ENCODE measurements at regions not wholly inside any gene's neighbourhood (a gene's known extent, or its start where the extent isn't known, plus 50 kb on each side); places are given as distances from the start of the nearest gene placed in this dataset.

- TF ChIP-seq POLR2A (IDR thresholded peaks at IDR 0.05; ENCODE audit: low read length): no peak
- no peak for TF ChIP-seq GATA1 (IDR thresholded peaks at IDR 0.05; ENCODE audit: low read depth, low read length)
These were observed 228.0 kb upstream of the MEX3C start for GRCh38 chr18:51425475-51425874.
